ENCODE measurements at regions not wholly inside any gene's neighbourhood (a gene's known extent, or its start where the extent isn't known, plus 50 kb on each side); places are given as distances from the start of the nearest gene placed in this dataset.

GRCh38 chr18:60019463-60019840 lies 119.7 kb downstream of the PMAIP1 start (continued):
- no peak for TF ChIP-seq CHD1 (IDR thresholded peaks at IDR 0.05; ENCODE audit: low read depth, low read length)
- no peak for TF ChIP-seq JUND (IDR thresholded peaks at IDR 0.05; ENCODE audit: low read length)
- TF ChIP-seq TEAD4 (IDR thresholded peaks at IDR 0.05; ENCODE audit: low read depth, low read length), result no peak
- no peak for TF ChIP-seq CTBP2 (IDR thresholded peaks at IDR 0.05; ENCODE audit: borderline replicate concordance, insufficient read depth, insufficient read length, low read length)

All from H1 (cell line).